ENCODE measurements at regions not wholly inside any gene's neighbourhood (a gene's known extent, or its start where the extent isn't known, plus 50 kb on each side); places are given as distances from the start of the nearest gene placed in this dataset.

DNA sequence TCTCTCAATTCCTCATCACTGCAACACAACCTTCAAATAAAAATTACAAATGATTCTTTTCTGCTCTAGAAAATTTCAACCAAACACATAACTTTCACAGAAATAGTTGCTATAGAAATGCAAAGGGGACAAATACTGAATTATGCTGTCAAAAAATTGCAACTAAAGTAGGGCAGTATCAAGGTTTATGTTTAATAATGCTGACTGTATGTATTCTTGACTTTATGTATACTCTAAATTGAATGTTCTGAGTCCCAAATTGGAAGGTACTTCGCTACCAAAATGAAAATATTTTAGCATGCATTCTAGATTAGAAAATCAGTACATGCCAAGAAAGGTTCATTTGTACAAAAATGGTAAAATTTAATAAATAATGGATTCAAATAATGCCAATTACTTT lies 237.3 kb upstream of the TET2 start:
- TF ChIP-seq GLIS3 (CRISPR knock-in tag; IDR thresholded peaks at IDR 0.05) (no peak), ZFP3 (CRISPR knock-in tag; IDR thresholded peaks at IDR 0.05) (no peak), CSDC2 (CRISPR knock-in tag; IDR thresholded peaks at IDR 0.05) (no peak), PPARA (CRISPR knock-in tag; IDR thresholded peaks at IDR 0.05; ENCODE audit: borderline replicate concordance) (no peak), ZNF8 (CRISPR knock-in tag; IDR thresholded peaks at IDR 0.05) (no peak)
- TF ChIP-seq, protein P1, sequence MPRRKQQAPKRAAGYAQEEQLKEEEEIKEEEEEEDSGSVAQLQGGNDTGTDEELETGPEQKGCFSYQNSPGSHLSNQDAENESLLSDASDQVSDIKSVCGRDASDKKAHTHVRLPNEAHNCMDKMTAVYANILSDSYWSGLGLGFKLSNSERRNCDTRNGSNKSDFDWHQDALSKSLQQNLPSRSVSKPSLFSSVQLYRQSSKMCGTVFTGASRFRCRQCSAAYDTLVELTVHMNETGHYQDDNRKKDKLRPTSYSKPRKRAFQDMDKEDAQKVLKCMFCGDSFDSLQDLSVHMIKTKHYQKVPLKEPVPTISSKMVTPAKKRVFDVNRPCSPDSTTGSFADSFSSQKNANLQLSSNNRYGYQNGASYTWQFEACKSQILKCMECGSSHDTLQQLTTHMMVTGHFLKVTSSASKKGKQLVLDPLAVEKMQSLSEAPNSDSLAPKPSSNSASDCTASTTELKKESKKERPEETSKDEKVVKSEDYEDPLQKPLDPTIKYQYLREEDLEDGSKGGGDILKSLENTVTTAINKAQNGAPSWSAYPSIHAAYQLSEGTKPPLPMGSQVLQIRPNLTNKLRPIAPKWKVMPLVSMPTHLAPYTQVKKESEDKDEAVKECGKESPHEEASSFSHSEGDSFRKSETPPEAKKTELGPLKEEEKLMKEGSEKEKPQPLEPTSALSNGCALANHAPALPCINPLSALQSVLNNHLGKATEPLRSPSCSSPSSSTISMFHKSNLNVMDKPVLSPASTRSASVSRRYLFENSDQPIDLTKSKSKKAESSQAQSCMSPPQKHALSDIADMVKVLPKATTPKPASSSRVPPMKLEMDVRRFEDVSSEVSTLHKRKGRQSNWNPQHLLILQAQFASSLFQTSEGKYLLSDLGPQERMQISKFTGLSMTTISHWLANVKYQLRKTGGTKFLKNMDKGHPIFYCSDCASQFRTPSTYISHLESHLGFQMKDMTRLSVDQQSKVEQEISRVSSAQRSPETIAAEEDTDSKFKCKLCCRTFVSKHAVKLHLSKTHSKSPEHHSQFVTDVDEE (CRISPR knock-in tag; IDR thresholded peaks at IDR 0.05): no peak
- TF ChIP-seq, protein P2, sequence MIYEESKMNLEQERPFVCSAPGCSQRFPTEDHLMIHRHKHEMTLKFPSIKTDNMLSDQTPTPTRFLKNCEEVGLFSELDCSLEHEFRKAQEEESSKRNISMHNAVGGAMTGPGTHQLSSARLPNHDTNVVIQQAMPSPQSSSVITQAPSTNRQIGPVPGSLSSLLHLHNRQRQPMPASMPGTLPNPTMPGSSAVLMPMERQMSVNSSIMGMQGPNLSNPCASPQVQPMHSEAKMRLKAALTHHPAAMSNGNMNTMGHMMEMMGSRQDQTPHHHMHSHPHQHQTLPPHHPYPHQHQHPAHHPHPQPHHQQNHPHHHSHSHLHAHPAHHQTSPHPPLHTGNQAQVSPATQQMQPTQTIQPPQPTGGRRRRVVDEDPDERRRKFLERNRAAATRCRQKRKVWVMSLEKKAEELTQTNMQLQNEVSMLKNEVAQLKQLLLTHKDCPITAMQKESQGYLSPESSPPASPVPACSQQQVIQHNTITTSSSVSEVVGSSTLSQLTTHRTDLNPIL (CRISPR knock-in tag; IDR thresholded peaks at IDR 0.05; ENCODE audit: low read depth): no peak

Measured in SK-N-SH treated with all-trans-retinoic acid at 6 μM for 48 hours (cell line).